ENCODE measurements at regions not wholly inside any gene's neighbourhood (a gene's known extent, or its start where the extent isn't known, plus 50 kb on each side); places are given as distances from the start of the nearest gene placed in this dataset.

GRCh38 chr10:55800602-55801352 is 560.3 kb downstream of the ZWINT start:
- TF ChIP-seq BHLHE40 (IDR thresholded peaks at IDR 0.05; ENCODE audit: borderline replicate concordance) = no peak
- TF ChIP-seq SP1 (IDR thresholded peaks at IDR 0.05) = no peak
- no peak for TF ChIP-seq TARDBP (IDR thresholded peaks at IDR 0.05)
- no peak for TF ChIP-seq FOXM1 (IDR thresholded peaks at IDR 0.05; ENCODE audit: borderline replicate concordance)
- no peak for TF ChIP-seq CTBP1 (IDR thresholded peaks at IDR 0.05; ENCODE audit: borderline replicate concordance)
- no peak for TF ChIP-seq FOXA1 (IDR thresholded peaks at IDR 0.05)
- no peak for TF ChIP-seq SUZ12 (IDR thresholded peaks at IDR 0.05)
- no peak for TF ChIP-seq HDGF (IDR thresholded peaks at IDR 0.05; ENCODE audit: borderline replicate concordance)
- no peak for TF ChIP-seq ARNT (IDR thresholded peaks at IDR 0.05)
- TF ChIP-seq ZNF384 (IDR thresholded peaks at IDR 0.05) = no peak
